Colonic mucosa (tissue), 4 donors: ENCODE measurements at regions not wholly inside any gene's neighbourhood (a gene's known extent, or its start where the extent isn't known, plus 50 kb on each side); places are given as distances from the start of the nearest gene placed in this dataset.

Source experiments
- DNase-seq: peaks from one replicate; pipeline ENCODE4 v3.0.0-alpha.2; 2020
- H3K27ac ChIP-seq: fragments of 200-600 bp; one replicate; pipeline ENCODE4 v1.8.0; 2021
- H3K27me3 ChIP-seq: fragments of 200-600 bp; one replicate; pipeline ENCODE4 v1.8.0; 2021
- H3K36me3 ChIP-seq: fragments of 200-600 bp; one replicate; pipeline ENCODE4 v1.8.0; 2021
- H3K4me1 ChIP-seq: fragments of 200-600 bp; one replicate; pipeline ENCODE4 v1.8.0; 2021; ENCODE audit warnings: mild to moderate bottlenecking
- H3K4me3 ChIP-seq: fragments of 200-600 bp; one replicate; pipeline ENCODE4 v1.8.0; 2021
- H3K9ac ChIP-seq, 2 donors: one replicate each; pipeline ENCODE4 v1.7.0; 2013; ENCODE audit warnings: control low read depth in 2 of 2, low read depth in 2 of 2, low read length in 2 of 2
- H3K9me3 ChIP-seq: fragments of 200-600 bp; one replicate; pipeline ENCODE4 v1.8.0; 2021
- CTCF ChIP-seq: fragments of 200-600 bp; IDR thresholded peaks from one replicate; pipeline ENCODE4 v1.8.0; 2022; ENCODE audit warnings: antibody characterized with exemption, mild to moderate bottlenecking
- intact Hi-C: fragments of 100-400 bp; cut with DNase I; formaldehyde crosslinking; loops from one replicate; pipeline ENCODE4 v1.14.1; 2022
- donor health status: healthy.
- donor health status: DM: no; HTN: no; CAD: no.
- donor health status: DM: no; HTN: no; CAD: no.

- no peaks in the 10 kb centered on the region for H3K9me3 ChIP-seq
- intact Hi-C loops, result no loop called here
Measured at GRCh38 chr4:83996254-83996653, 460.3 kb downstream of the GPAT3 start.

GRCh38 chr4:83993774-83994173 lies 457.9 kb downstream of the GPAT3 start:
- no peaks in the 10 kb centered on the region for H3K36me3 ChIP-seq
- H3K27me3 ChIP-seq, result no peaks in the 10 kb centered on the region
- H3K27ac ChIP-seq, result no peak overlapping the region
- H3K4me3 ChIP-seq, result no peak overlapping the region
- intact Hi-C loops, result no loop called here
- TF ChIP-seq CTCF, result no peak
- H3K4me1 ChIP-seq, result no peaks in the 10 kb centered on the region
- no peaks in the 10 kb centered on the region for H3K9me3 ChIP-seq
- no peak for DNase-seq
- H3K9ac ChIP-seq, result no peak overlapping the region

More at GRCh38 chr4:83996254-83996653, 460.3 kb downstream of the GPAT3 start:
- Histone ChIP-seq H3K4me1 (no peaks in the 10 kb centered on the region), H3K4me3 (no peak overlapping the region), H3K36me3 (no peaks in the 10 kb centered on the region), H3K9ac (no peak overlapping the region), H3K27me3 (no peaks in the 10 kb centered on the region), H3K27ac (no peak overlapping the region)
- no peak for TF ChIP-seq CTCF
- DNase-seq, result no peak

- intact Hi-C loops, result no loop called here
- DNase-seq, result no peak
- no peak overlapping the region for H3K9ac ChIP-seq
- no peaks in the 10 kb centered on the region for H3K27me3 ChIP-seq
- no peak overlapping the region for H3K4me3 ChIP-seq
- H3K4me1 ChIP-seq, result no peaks in the 10 kb centered on the region
- H3K27ac ChIP-seq, result no peak overlapping the region
- H3K36me3 ChIP-seq, result no peaks in the 10 kb centered on the region
- no peak for TF ChIP-seq CTCF
- H3K9me3 ChIP-seq, result no peaks in the 10 kb centered on the region
Measured at GRCh38 chr4:83989835-83990234, 453.9 kb downstream of the GPAT3 start.

- no peak overlapping the region for H3K9ac ChIP-seq
- H3K36me3 ChIP-seq, result no peaks in the 10 kb centered on the region
- no peaks in the 10 kb centered on the region for H3K9me3 ChIP-seq
- no peaks in the 10 kb centered on the region for H3K27me3 ChIP-seq
- TF ChIP-seq CTCF, result no peak
- H3K4me1 ChIP-seq, result no peaks in the 10 kb centered on the region
- intact Hi-C loops, result no loop called here
- H3K27ac ChIP-seq, result no peak overlapping the region
- H3K4me3 ChIP-seq, result no peak overlapping the region
- DNase-seq, result no peak
Measured at GRCh38 chr4:83981156-83981555, 445.2 kb downstream of the GPAT3 start.

- Histone ChIP-seq H3K36me3 (no peaks in the 10 kb centered on the region), H3K27ac (no peak overlapping the region), H3K27me3 (no peaks in the 10 kb centered on the region), H3K9ac (no peak overlapping the region), H3K4me3 (no peak overlapping the region), H3K4me1 (no peaks in the 10 kb centered on the region), H3K9me3 (no peaks in the 10 kb centered on the region)
- intact Hi-C loops, result no loop called here
- TF ChIP-seq CTCF, result no peak
- no peak for DNase-seq
Measured at GRCh38 chr4:83979773-83980172, 443.9 kb downstream of the GPAT3 start.
